GM12878 (cell line): ENCODE measurements at regions not wholly inside any gene's neighbourhood (a gene's known extent, or its start where the extent isn't known, plus 50 kb on each side); places are given as distances from the start of the nearest gene placed in this dataset.

ENCODE experiments used
- BMI1 ChIP-seq: fragments of 450-650 bp; IDR thresholded peaks from 2 replicates; pipeline ENCODE4 v1.6.1; 2016; ENCODE audit warnings: mild to moderate bottlenecking, moderate library complexity, borderline replicate concordance
- CTCF ChIP-seq, 3 experiments: IDR thresholded peaks in 2 of 3; conservative IDR thresholded peaks in 1 of 3; 2 replicates each; pipeline ENCODE4 v1.5.1; 2011; ENCODE audit warnings: low read depth in 3 of 3, low read length in 3 of 3, mild to moderate bottlenecking in 3 of 3, control low read depth in 2 of 3, moderate library complexity in 2 of 3, inconsistent platforms in 1 of 3, mixed read lengths in 1 of 3; ENCODE audit not compliant: control insufficient read depth in 2 of 3, insufficient read depth in 1 of 3; ENCODE audit errors: extremely low read depth in 1 of 3
- ELK1 ChIP-seq: IDR thresholded peaks from 2 replicates; pipeline ENCODE4 v1.6.1; 2012; ENCODE audit warnings: low read depth, low read length, improper control_type of control experiment
- EZH2 ChIP-seq: IDR thresholded peaks from 2 replicates; pipeline ENCODE4 v1.6.1; 2012; ENCODE audit warnings: low read depth, mild to moderate bottlenecking, control low read depth, inconsistent platforms, low read length, borderline replicate concordance; ENCODE audit not compliant: control insufficient read depth
- TCF12 ChIP-seq: IDR thresholded peaks from 2 replicates; pipeline ENCODE4 v1.6.1; 2011; ENCODE audit warnings: low read depth, mild to moderate bottlenecking, low read length
- TCF7 ChIP-seq: IDR thresholded peaks from 2 replicates; pipeline ENCODE4 v1.6.1; 2014; ENCODE audit warnings: antibody characterized with exemption, borderline replicate concordance
- ZSCAN29 ChIP-seq: fragments of 450-650 bp; IDR thresholded peaks from 2 replicates; pipeline ENCODE4 v1.6.1; 2017; ENCODE audit warnings: mild to moderate bottlenecking, moderate library complexity

- TF ChIP-seq CTCF (IDR thresholded peaks at IDR 0.05 in 2 of 3, conservative IDR thresholded peaks at IDR 0.05 in 1 of 3; ENCODE audit: control insufficient read depth in 2 of 3, extremely low read depth in 1 of 3, insufficient read depth in 1 of 3, low read depth in 3 of 3, low read length in 3 of 3) (no peak), TCF12 (no peak), EZH2 (no peak), ZSCAN29 (no peak), BMI1 (no peak), ELK1 (no peak), TCF7 (no peak)
Measured at GRCh38 chr15:96028620-96029019, 301.9 kb upstream of the NR2F2 start.
